Dermis microvascular lymphatic vessel endothelial cell (primary cell): ENCODE measurements at regions not wholly inside any gene's neighbourhood (a gene's known extent, or its start where the extent isn't known, plus 50 kb on each side); places are given as distances from the start of the nearest gene placed in this dataset.
"Not testable (repeated sequence)": the region's sequence is repeated elsewhere in the genome, so short reads cannot be mapped to it uniquely, and the experiment has no call there.

ENCODE experiments used
- DNase-seq, 2 donors: peaks; one replicate each; pipeline versions ENCODE4 v3.0.0 to v3.0.0-alpha.2; 2010; ENCODE audit warnings: low read depth in 2 of 2

DNA sequence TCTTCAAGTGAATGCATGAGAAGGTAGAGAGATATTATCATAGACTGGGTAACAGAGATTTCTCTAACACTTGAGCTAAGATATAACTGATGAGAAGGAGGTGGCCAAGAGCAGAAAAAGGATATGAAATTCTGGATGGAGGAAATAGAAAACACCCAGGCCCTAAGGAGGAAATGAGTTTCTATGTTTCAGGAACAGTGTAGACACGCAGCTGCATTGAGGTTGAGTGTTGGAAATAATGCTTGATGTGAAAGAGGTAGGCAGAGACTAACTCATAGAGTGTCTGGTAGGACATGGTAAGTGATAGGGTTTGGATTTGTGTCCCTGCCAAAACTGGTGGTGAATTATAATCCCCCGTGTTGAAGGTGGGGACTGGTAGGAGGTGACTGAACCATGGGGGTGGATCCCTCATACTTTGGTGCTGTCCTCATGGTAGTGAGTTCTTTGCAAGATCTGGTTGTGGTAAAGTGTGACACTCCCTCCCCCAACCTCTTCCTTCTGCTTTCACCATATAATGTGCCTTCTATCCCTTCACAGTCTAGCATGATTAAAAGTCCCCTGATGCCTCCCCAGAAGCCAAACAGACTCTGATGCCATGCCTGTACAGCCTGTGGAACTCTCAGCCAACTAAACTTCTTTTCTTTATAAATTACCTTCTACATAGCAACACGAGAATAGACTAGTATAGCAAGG is 787.3 kb downstream of the EDEM1 start:
- DNase-seq, result no peak

DNA sequence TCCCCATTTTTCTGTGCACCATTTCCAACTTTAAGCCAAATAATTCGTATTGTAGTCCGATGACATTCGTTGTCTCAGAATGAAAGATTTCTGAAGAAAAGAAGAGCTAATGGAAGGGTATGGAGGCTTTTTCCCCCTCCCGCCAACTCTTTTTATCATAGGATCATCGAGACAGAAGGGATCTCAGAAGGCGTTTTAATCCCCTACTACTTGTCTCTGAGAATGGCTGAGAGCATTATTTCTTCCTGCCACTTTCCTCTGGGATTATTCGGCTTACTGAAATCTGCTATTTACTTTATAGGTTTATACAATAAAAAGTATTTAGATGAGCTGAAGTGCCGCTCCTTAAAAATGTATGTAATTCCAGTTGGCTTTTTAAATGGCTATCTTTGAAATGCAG is 789.8 kb downstream of the EDEM1 start:
- DNase-seq, result no peak

DNA sequence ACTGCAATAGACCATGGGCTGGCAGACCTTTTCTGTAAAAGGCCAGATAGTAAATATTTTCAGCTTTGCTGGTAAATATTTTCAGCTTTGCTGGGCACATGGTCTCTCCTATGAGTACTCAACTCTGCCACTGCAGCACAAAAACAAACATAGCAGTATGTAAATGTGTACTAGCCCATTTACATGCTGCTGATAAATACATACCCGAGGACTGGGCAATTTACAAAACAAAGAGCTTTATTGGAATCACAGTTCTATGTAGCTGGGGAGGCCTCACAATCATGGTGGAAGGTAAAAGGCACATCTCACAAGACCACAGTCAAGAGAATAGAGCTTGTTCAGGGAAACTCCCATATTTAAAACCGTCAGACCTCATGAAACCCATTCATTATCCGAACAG is 793.0 kb downstream of the EDEM1 start:
- no peak for DNase-seq

DNA sequence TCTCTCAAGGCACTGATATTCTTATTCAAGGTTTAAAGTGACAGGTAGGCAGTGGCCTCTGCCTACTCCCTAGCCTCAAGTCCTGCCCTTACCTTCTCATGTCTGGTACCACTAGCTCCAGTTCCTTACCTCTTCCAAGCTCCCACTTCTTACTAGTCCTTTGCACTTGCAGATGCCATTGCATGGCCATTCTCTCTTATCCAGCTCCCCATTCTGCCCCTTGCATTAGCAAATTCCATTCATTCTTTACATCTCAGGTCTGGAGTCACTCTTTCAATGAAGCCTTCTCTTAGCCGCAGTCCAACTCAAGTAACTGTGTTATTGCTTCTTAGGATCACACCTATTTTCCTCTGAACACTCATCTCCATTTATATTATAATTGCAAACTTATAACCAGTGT is 807.1 kb downstream of the EDEM1 start:
- DNase-seq, result no peak

DNA sequence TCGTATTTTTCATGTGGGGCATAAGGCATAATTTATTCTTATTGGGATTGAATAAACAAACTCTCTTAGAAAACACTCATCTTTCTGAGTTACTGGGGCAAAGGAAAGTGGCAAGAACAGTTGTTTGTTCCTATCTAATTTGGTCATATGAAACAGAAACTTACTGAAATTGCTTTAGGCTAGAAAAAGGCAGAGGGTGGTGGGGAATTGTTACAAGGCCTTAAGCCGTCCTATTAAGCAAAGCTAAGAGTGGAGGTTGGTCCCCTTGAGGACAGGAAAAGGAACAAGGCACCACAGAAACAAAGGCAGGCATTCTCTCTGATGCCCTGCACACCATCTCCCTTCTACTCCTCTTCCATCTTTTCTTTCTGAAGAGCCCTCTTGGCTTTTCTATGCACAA is 830.9 kb downstream of the EDEM1 start:
- DNase-seq, result no peak

DNA sequence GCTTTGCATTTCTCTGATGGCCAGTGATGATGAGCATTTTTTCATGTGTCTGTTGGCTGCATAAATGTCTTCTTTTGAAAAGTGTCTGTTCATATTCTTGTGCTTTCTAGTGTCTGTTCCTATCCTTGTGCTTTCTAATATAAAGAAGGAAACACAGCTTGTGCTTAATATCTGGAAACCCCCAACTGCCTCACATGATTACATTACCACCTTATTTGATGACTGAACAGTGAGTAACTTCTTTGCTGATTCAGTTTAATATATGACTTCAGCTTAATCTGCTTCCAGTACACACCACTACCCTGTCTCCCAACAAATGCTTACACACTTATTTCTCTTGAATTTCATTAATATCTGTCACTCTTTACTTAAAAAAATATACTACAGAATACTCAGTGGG is 835.1 kb downstream of the EDEM1 start:
- DNase-seq, result no peak

DNA sequence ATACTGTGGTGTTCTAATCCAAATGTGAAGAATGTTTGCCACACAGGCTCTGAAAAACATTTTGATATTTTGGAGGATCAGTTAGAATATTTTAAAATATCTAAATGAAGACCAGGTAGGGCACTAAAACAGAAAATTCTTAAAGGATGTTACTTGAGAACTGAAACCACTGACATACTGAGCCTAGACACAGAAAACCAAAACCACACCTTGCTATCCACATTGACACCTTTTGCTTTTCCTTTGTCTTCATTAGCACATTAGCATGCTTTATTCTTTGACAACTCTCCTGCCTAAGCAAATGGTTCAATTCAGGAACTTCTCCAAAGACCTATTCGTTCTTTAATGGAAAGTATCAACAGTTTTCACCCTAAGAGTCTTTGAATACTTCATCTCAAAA is 835.9 kb upstream of the GRM7 start:
- no peak for DNase-seq

DNA sequence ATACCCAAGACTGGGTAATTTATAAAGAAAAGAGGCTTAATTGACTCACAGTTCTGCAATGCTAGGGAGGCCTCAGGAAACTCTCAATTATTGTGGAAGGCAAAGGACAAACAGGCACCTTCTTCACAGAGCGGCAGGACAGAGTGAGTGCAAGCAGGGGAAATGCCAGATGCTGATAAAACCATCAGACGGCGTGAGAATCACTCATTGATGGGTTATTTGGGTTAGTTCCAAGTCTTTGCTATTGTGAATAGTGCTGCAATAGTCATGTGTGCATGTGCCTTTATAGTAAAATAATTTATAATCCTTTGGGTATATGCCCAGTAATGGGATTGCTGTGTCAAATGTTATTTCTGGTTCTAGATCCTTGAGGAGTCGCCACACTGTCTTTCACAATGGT is 830.3 kb upstream of the GRM7 start:
- DNase-seq, result not testable (repeated sequence)

DNA sequence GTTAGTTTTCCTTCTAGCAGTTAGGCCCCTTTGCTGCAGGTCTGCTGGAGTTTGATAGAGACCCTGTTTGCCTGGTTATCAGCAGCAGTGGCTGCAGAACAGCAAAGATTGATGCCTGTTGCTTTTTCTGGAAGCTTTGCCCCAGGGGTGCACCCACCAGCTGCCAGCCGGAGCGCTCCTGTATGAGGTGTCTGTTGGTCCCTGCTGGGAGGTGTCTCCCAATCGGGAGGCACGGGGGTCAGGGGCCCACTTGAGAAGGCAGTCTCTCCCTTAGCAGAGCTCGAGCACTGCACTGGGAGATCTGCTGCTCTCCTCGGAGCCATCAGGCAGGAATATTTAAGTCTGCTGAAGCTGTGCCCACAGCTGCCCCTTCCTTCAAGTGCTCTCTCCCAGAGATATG is 825.3 kb upstream of the GRM7 start:
- no peak for DNase-seq

DNA sequence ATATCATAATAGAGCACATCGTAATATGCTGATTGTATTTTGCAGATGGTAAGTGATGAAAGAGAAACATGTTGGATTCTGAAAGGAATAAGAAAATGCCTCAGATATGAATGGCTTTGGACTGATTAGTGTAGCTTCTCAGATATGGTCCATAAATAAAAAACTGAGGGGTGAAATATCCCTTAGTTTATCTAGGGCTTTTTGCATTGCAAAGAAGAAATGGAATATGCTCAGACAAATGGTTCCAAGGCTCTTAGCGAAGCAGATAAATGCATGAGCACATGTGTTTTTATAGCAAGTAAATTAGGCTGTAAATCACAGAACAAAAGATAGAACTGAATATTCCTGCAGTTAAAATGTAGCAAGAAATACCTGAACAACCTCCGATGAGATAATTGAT is 820.9 kb upstream of the GRM7 start:
- DNase-seq, result no peak

DNA sequence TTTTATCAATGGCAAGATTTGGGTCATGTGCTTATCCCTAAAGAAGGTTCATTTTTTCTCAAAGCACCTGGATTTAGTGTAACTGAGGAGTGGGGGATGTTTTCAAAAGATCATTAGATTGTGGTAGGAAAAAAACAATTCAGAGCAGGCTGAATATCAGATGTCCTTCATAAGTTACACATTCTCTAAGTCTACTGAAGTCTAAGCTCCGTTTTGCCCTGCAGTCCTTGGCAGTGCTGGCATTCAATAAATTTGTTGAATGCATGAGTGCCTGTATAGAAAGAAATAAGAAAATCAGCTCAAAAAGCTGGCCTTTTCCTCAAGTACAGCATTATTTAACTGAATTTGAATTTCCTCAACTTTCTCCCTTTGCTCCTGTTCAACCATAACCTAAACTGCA is 819.0 kb upstream of the GRM7 start:
- DNase-seq, result no peak

DNA sequence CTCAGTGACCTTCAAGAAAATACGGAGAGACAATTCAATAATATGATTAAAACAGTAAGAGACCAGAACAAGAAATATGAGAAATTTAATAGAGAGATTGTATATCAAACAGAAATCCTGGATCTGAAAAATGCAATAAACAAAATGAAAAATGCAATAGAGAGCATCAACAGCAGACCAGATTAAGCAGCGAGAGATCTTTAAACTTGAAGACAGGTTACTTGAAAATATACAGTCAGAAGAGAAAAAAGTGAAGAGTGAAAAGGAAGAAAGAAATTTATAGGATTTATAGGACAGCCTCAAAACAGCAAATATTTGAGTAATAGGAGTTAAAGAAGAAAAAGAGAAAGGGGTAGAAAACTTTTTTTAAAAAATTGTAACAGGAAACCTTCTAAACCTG is 813.9 kb upstream of the GRM7 start:
- DNase-seq, result no peak

DNA sequence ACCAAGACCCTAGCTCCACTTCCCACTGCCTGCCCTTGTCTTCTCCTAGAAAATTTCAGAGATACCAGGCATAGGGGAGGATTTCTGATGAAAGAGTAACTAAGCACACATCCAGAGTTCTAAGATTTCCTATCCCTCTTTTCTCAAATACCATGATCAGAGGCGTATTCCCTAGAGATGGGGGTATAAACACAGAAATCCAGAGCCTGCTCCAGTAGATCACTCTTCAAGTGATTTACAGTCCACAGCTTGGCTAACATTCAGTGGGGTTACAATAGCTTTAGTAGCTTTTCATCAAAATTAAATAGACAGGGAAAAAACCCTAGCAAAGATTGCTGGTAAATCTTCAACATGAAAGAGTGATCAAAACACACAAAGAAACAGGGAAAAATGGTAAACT is 800.7 kb upstream of the GRM7 start:
- no peak for DNase-seq

DNA sequence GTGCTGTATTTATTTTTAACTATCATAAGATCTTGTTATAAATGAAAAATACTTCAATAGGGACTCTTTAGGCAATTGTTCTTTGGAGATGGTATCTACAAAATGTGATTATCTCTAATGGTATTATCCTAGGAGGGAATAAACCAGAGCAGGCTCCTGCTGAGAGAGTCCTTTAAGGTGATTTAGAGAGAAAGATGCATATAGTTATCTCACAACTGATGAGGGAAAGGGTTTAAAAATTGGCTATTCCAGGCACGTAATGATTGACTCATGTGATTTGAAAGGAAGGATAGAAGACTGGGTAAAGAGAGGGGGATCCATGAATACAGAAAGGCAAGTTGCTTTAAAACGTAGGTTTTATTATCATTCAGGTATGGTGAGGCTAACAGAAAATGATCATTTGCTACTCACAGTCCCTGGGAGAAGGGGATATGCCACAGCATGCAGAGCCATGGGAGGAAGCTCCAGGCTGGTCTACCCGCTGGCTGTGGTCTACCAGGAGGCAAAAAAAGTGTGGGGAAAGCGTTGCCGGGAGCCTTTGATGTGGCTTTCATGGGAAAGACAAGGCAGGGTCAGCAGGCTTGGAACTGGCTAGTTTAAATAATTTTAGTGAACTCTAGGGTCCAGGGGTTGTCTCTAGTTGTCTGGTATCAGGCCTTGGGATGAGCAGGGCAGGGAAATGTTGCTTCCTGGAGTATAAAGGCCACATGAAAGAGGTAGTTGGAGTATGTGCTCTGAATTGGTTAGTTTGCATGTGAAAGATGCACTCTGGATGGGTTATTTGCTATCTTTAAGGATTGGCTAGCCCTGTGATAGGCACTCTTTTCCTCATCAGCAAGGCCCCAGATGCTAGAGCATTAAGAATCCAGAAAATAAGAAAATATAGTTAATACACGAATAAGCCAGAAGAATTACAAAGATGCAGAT is 798.4 kb upstream of the GRM7 start:
- DNase-seq, result no peak

DNA sequence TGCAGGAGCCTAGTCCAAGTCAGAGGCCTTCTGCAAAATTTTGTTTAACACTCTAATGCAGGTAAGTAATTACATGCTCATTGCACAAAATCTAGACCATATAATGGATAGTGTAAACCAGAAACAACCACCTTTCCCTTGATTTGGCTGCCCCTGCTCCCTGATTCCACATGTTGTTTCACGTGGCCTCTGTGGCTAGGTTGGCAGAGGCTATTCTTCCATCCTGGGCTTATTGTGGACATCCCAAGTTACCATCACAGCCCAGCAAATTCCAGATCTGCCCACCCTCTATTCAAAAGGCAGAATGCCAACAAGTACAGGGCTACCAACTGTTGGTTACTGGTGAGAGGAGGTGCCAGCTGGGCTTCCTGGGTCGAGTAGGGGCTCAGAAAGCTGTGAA is 794.5 kb upstream of the GRM7 start:
- DNase-seq, result no peak

DNA sequence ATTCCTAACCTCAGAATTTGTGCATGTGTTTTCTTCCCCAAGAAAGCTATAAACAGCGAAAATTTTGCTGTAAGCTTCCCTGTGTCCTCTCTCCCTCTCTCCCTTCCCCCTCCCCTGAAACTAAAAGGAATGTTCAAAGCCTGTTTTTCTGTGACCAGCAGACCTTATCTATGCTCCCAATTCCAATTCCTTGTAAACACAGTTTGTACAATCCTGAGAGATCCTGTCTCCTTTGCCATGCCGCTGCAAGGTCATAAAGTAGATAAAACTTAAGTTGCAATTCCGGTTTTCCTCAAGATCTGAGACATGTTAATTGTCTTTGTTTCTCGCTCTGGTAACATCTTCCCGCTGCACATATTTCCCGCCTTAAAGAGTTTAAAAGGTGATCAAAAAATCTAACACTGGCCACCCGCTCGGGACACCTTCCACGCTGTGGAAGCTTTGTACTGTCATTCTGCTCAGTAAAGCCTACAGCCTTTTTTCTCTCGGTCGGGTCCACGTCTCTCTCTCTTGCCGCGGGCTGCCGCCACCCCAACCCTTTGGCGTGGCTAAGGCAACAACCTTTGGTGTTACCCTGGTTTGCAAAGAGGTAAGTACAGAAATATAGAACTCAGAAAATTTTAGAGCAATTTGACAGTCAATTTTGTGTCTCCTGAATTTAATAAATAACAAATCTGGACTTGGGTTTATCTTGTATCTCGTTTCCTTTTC is 793.9 kb upstream of the GRM7 start:
- DNase-seq, result not testable (repeated sequence)

DNA sequence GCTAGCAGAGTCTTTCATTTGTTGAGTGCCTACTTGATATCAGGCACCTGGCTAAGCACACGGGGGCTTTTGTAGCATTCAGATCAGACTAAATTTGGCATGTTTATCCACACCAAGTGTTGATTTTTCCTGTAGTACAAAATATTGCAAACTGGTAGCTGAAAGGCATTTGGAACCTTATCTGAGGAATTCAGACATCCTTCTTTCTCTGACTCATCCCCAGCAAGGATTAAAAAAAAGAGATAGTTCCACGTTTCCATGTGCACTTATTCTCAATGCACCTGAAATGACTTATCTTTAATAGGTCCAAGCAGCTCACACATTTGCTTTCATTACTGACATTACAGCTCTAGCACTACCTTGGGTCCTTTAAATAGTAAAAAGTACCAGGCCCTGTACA is 786.0 kb upstream of the GRM7 start:
- no peak for DNase-seq

DNA sequence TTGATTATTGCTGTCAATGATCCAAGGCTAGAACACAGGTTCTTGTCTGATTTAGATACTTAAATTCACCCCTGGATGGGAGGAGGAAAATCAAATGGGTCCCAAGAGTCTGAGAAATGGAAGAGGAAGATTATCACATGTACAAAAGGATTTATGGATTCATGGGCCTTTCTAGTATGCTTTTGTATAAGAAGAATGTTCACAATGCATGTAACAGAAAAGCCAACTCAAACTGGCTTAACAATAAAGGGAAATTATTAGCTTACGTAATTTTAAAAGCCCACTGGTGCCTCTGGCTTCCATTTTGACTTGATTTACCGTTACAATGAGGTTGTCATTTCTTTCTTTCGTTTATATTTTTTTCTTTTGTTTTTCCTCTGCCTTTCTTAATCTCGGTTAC is 782.5 kb upstream of the GRM7 start:
- no peak for DNase-seq

DNA sequence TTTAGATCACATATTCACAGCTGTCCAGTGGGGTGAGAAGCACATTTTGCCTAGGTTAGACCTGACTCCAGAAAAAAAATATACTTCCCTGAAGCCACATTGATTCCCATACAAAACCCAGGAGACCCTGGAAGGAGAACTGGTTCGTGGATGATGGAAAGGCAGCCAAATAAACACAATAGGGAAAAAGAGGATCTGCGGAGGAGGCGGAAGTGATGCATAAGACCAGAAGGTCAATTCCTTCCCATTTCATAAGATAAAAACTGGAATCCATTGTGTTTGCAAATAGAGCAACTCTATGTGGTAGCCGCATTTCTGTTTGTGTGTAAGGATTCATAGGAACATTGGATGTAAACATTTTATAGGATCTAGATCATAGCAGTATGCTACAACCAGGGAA is 781.9 kb upstream of the GRM7 start:
- DNase-seq, result no peak

DNA sequence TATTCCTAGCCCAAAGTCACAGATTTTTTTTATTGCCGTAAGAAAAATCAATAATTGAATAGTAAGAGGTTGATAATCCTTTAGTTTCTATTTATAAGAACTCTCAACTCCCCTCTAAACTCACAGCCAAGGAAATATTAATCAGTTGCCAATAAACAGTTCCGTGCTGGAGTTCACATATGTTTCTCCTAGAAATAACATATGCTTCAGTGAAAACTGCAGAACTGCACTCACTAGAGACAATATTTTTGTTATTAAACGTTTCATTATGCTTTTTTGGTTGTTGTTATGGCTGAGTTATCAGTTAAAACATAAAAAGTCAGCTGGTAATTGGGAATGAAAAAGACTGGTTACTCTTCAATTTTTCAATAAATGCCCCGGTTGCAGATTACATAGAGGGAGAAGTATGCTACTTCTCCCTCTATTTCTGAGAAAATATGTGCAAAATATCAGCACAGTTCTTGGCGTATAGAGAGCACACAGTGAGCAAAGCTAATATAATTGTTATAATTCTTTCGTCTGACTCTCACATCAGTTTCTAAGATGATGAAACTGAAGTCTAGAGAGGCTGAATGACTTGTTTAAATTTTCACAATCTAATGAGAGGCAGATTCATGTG is 781.2 kb upstream of the GRM7 start:
- DNase-seq, result no peak

DNA sequence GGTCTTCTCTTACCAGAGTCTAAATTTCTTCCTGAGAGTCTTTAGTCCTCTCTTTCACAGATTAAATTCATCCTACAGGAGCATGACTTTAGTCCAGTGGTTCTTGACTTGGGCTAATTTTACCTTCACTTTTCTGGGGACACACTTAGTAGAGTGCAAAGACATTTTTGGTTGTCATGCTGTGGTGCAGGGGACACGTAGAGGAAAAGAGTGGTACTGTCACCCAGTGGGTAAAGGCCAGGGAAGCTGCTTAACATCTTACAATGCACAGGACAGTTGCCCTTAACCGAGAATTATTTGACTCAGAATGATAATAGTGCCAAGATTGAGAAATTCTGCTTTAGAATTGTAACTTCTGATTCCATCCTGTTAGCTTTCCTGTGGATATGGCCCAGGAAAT is 772.5 kb upstream of the GRM7 start:
- DNase-seq, result no peak

DNA sequence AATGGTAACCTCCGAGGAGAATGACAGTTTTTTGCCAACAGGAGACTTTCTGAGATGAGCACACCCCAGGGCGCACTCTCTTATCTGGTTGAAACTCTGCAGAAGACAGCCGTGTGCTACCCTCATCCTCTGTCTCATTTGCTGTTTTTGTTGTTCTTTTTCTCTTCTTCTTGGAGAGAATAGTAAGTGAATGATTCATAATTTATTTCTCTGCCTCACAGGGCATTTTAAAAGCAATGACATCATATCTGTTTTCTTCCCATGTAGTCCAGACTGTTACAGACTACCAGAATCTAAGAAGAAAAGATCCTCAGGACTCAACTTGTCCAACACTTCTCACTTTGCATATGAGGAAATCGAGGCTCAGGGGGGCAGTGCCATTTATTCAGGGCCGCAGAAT is 771.1 kb upstream of the GRM7 start:
- no peak for DNase-seq
